Keratinocyte (primary cell): ENCODE measurements at regions not wholly inside any gene's neighbourhood (a gene's known extent, or its start where the extent isn't known, plus 50 kb on each side); places are given as distances from the start of the nearest gene placed in this dataset.

ENCODE experiments used
- DNase-seq: peaks from one replicate; pipeline ENCODE4 v3.0.0-alpha.2; 2011; ENCODE audit warnings: low read depth, missing footprints, low spot score
- FAIRE-seq: peaks from 2 replicates; lab custom pipeline; 2011; peaks lifted over from hg19 to GRCh38; lab: Jason Lieb, UNC
- H2AFZ ChIP-seq: 2 replicates; pipeline ENCODE4 v1.6.0; 2012; ENCODE audit warnings: low read length, control low read depth, inconsistent platforms; ENCODE audit not compliant: control insufficient read depth
- H3K27ac ChIP-seq: 2 replicates; pipeline ENCODE4 v1.5.1; 2011; ENCODE audit warnings: low read length; ENCODE audit not compliant: control insufficient read depth, insufficient read depth
- H3K27me3 ChIP-seq: 3 replicates; pipeline ENCODE4 v1.6.0; 2011; ENCODE audit warnings: low read length; ENCODE audit not compliant: control insufficient read depth, insufficient read depth; ENCODE audit errors: extremely low read depth
- H3K36me3 ChIP-seq, 2 experiments: 2 replicates in 1 of 2; 3 replicates in 1 of 2; pipeline ENCODE4 v1.5.1; 2011; ENCODE audit warnings: low read length in 2 of 2, mild to moderate bottlenecking in 1 of 2; ENCODE audit not compliant: control insufficient read depth in 2 of 2, insufficient read depth in 2 of 2; ENCODE audit errors: extremely low read depth in 1 of 2
- H3K4me1 ChIP-seq: 3 replicates; pipeline ENCODE4 v1.5.1; 2011; ENCODE audit warnings: low read length; ENCODE audit not compliant: control insufficient read depth, insufficient read depth; ENCODE audit errors: extremely low read depth
- H3K4me2 ChIP-seq: 3 replicates; pipeline ENCODE4 v1.6.0; 2011; ENCODE audit warnings: low read depth, low read length; ENCODE audit not compliant: control insufficient read depth, insufficient read depth; ENCODE audit errors: extremely low read depth
- H3K4me3 ChIP-seq, 3 experiments: fragments of 200-600 bp in 1 of 3; sonication (generic) in 1 of 3; 2 replicates in 2 of 3; 3 replicates in 1 of 3; pipeline ENCODE4 v1.5.1; 2011 to 2016; ENCODE audit warnings: low read length in 3 of 3, mild to moderate bottlenecking in 3 of 3, control low read depth in 2 of 3, inconsistent platforms in 1 of 3, low read depth in 1 of 3, mixed read lengths in 1 of 3, mixed run types in 1 of 3, moderate library complexity in 1 of 3; ENCODE audit not compliant: control insufficient read depth in 2 of 3, insufficient read depth in 2 of 3; ENCODE audit errors: extremely low read depth in 1 of 3
- H3K79me2 ChIP-seq: 2 replicates; pipeline ENCODE4 v1.6.0; 2012; ENCODE audit warnings: low read length; ENCODE audit not compliant: control insufficient read depth, insufficient read depth
- H3K9ac ChIP-seq: 3 replicates; pipeline ENCODE4 v1.6.0; 2011; ENCODE audit warnings: low read length; ENCODE audit not compliant: control insufficient read depth, insufficient read depth; ENCODE audit errors: extremely low read depth
- H3K9me1 ChIP-seq: 3 replicates; pipeline ENCODE4 v1.6.0; 2011; ENCODE audit warnings: low read length; ENCODE audit not compliant: control insufficient read depth, insufficient read depth; ENCODE audit errors: extremely low read depth
- H3K9me3 ChIP-seq: 2 replicates; pipeline ENCODE4 v1.5.1; 2012; ENCODE audit warnings: low read depth, low read length; ENCODE audit not compliant: control insufficient read depth
- H4K20me1 ChIP-seq: 3 replicates; pipeline ENCODE4 v1.6.0; 2011; ENCODE audit warnings: low read length; ENCODE audit not compliant: control insufficient read depth, insufficient read depth; ENCODE audit errors: extremely low read depth
- CTCF ChIP-seq, 3 experiments: IDR thresholded peaks in 1 of 3; conservative IDR thresholded peaks in 1 of 3; optimal IDR thresholded peaks in 1 of 3; 2 replicates in 2 of 3; 3 replicates in 1 of 3; pipeline versions ENCODE3 to v1.5.1; 2011; ENCODE audit warnings: low read length in 3 of 3, mild to moderate bottlenecking in 3 of 3, moderate library complexity in 2 of 3, control low read depth in 1 of 3, inconsistent platforms in 1 of 3; ENCODE audit not compliant: insufficient read depth in 2 of 3; ENCODE audit errors: extremely low read depth in 1 of 3
- EZH2 ChIP-seq: IDR thresholded peaks from one replicate; pipeline ENCODE4 v1.6.1; 2012; ENCODE audit warnings: inconsistent platforms, mild to moderate bottlenecking, low read length, moderate library complexity
- dilution Hi-C: fragments of 300-500 bp; cut with MboI; formaldehyde crosslinking; loops from one replicate; pipeline ENCODE4 v1.7.0; 2020; ENCODE audit warnings: low sequenced_read_pairs; ENCODE audit not compliant: extremely low pct_ligation_motif_present

- Histone ChIP-seq H4K20me1 (no peaks in the 10 kb centered on the region), H3K27me3 (no peaks in the 10 kb centered on the region), H3K9me1 (no peaks in the 10 kb centered on the region), H3K9ac (no peak overlapping the region), H3K36me3 (no peaks in the 10 kb centered on the region), H3K9me3 (no peaks in the 10 kb centered on the region), H3K4me1 (no peaks in the 10 kb centered on the region), H3K4me3 (no peak overlapping the region), H3K4me2 (no peak overlapping the region), H3K27ac (no peak overlapping the region), H2AFZ (no peak overlapping the region), H3K79me2 (no peaks in the 10 kb centered on the region)
- no peak for TF ChIP-seq EZH2
- TF ChIP-seq CTCF (optimal IDR thresholded peaks at IDR 0.05 in 1 of 3, IDR thresholded peaks at IDR 0.05 in 1 of 3, conservative IDR thresholded peaks at IDR 0.05 in 1 of 3; ENCODE audit: extremely low read depth in 1 of 3, insufficient read depth in 2 of 3, low read length in 3 of 3), result no peak
- dilution Hi-C loops, result no loop called here
- DNase-seq, result no peak
- no peak for FAIRE-seq
These were observed 288.0 kb upstream of the PLET1 start for GRCh38 chr11:112548641-112549040.

GRCh38 chr11:112553205-112553731 is 292.6 kb upstream of the PLET1 start:
- Histone ChIP-seq H3K9me1 (no peaks in the 10 kb centered on the region), H3K27me3 (no peaks in the 10 kb centered on the region), H3K4me3 (no peak overlapping the region), H4K20me1 (no peaks in the 10 kb centered on the region), H2AFZ (no peak overlapping the region), H3K79me2 (no peaks in the 10 kb centered on the region), H3K36me3 (no peaks in the 10 kb centered on the region), H3K4me2 (no peak overlapping the region), H3K27ac (no peak overlapping the region), H3K9me3 (no peaks in the 10 kb centered on the region), H3K4me1 (no peaks in the 10 kb centered on the region), H3K9ac (no peak overlapping the region)
- no peak for FAIRE-seq
- DNase-seq, result no peak
- TF ChIP-seq CTCF (optimal IDR thresholded peaks at IDR 0.05 in 1 of 3, IDR thresholded peaks at IDR 0.05 in 1 of 3, conservative IDR thresholded peaks at IDR 0.05 in 1 of 3; ENCODE audit: extremely low read depth in 1 of 3, insufficient read depth in 2 of 3, low read length in 3 of 3) (no peak), EZH2 (no peak)
- dilution Hi-C loops, result no loop called here
